H1 (cell line): ENCODE measurements at regions not wholly inside any gene's neighbourhood (a gene's known extent, or its start where the extent isn't known, plus 50 kb on each side); places are given as distances from the start of the nearest gene placed in this dataset.

Source experiments
- CTCF ChIA-PET: fragments of 300-600 bp; sonication (Branson Sonifier 250); formaldehyde crosslinking; loops from one replicate; lab custom pipeline; 2021; ENCODE audit not compliant: partially characterized antibody; lab: Charles Lee
- POLR2A ChIA-PET: fragments of 300-600 bp; sonication (Branson Sonifier 250); formaldehyde crosslinking; loops from one replicate; lab custom pipeline; 2021; ENCODE audit warnings: inconsistent platforms; ENCODE audit not compliant: partially characterized antibody; lab: Charles Lee
- DNase-seq, 2 experiments: peaks; one replicate each; pipeline versions ENCODE4 v3.0.0 to v3.0.0-alpha.2; 2010 to 2022; ENCODE audit warnings: low spot score in 2 of 2, low read depth in 1 of 2, mixed read lengths in 1 of 2
- FAIRE-seq: peaks from 2 replicates; lab custom pipeline; 2011; peaks lifted over from hg19 to GRCh38; lab: Jason Lieb, UNC
- H2AFZ ChIP-seq: 2 replicates; pipeline ENCODE4 v1.8.1; 2012; ENCODE audit warnings: low read length, inconsistent platforms
- H2AK5ac ChIP-seq: 2 replicates; pipeline ENCODE4 v1.6.1; 2013; ENCODE audit warnings: low read depth, low read length
- H2BK120ac ChIP-seq: replicated peaks from 2 replicates; pipeline ENCODE3; 2013; ENCODE audit warnings: low read depth, low read length, inconsistent platforms
- H2BK12ac ChIP-seq: 2 replicates; pipeline ENCODE4 v1.6.1; 2013; ENCODE audit warnings: low read depth, low read length
- H2BK15ac ChIP-seq: 2 replicates; pipeline ENCODE4 v1.6.1; 2013; ENCODE audit warnings: low read length
- H2BK20ac ChIP-seq: 2 replicates; pipeline ENCODE4 v1.6.1; 2013; ENCODE audit warnings: low read length
- H2BK5ac ChIP-seq: 2 replicates; pipeline ENCODE4 v1.6.1; 2013; ENCODE audit warnings: low read depth, low read length
- H3K14ac ChIP-seq: 2 replicates; pipeline ENCODE4 v1.6.1; 2013; ENCODE audit warnings: inconsistent platforms; ENCODE audit not compliant: insufficient read length
- H3K18ac ChIP-seq: 2 replicates; pipeline ENCODE4 v1.6.1; 2013; ENCODE audit warnings: low read length; ENCODE audit errors: extremely low read depth
- H3K23ac ChIP-seq: 2 replicates; pipeline ENCODE4 v1.6.1; 2013; ENCODE audit warnings: inconsistent platforms; ENCODE audit not compliant: insufficient read length
- H3K23me2 ChIP-seq: 2 replicates; pipeline ENCODE4 v1.6.1; 2013; ENCODE audit warnings: low read depth, low read length
- H3K27ac ChIP-seq: 2 replicates; pipeline ENCODE4 v1.6.1; 2011; ENCODE audit warnings: low read depth, low read length, inconsistent platforms
- H3K27me3 ChIP-seq, 4 experiments: replicated peaks in 1 of 4; 1 replicate in 1 of 4; 2 replicates in 3 of 4; pipeline versions ENCODE4 v1.6.1 to v1.8.1; 2011 to 2013; ENCODE audit warnings: low read length in 3 of 4, mild to moderate bottlenecking in 3 of 4, inconsistent platforms in 2 of 4, mixed read lengths in 2 of 4, moderate library complexity in 1 of 4; ENCODE audit not compliant: control insufficient read depth in 3 of 4, insufficient read depth in 3 of 4; ENCODE audit errors: extremely low read depth in 1 of 4
- H3K36me3 ChIP-seq, 4 experiments: 2 replicates each; pipeline versions ENCODE4 v1.6.1 to v1.8.1; 2011 to 2013; ENCODE audit warnings: mild to moderate bottlenecking in 4 of 4, low read length in 3 of 4, moderate library complexity in 2 of 4, control low read depth in 1 of 4, inconsistent platforms in 1 of 4; ENCODE audit not compliant: insufficient read depth in 4 of 4, control insufficient read depth in 2 of 4
- H3K4ac ChIP-seq: replicated peaks from 2 replicates; pipeline ENCODE3; 2013; ENCODE audit warnings: low read length, low read depth, mixed read lengths, inconsistent platforms; ENCODE audit not compliant: insufficient read length
- H3K4me1 ChIP-seq, 4 experiments: replicated peaks in 1 of 4; 1 replicate in 1 of 4; 2 replicates in 3 of 4; pipeline versions ENCODE4 v1.6.1 to v1.8.1; 2011 to 2013; ENCODE audit warnings: low read length in 3 of 4, inconsistent platforms in 2 of 4, mixed read lengths in 1 of 4; ENCODE audit not compliant: insufficient read depth in 4 of 4, control insufficient read depth in 3 of 4
- H3K4me2 ChIP-seq, 2 experiments: 2 replicates each; pipeline versions ENCODE4 v1.6.1 to v1.8.1; 2011 to 2013; ENCODE audit warnings: low read depth in 2 of 2, low read length in 2 of 2, control low read depth in 1 of 2, inconsistent platforms in 1 of 2, mild to moderate bottlenecking in 1 of 2; ENCODE audit not compliant: insufficient read depth in 1 of 2
- H3K4me3 ChIP-seq, 4 experiments: fragments of 200-600, 300-600 bp in 1 of 4; sonication (generic), shearing (Covaris generic), sonication (Bioruptor Twin) in 1 of 4; 2 replicates each; pipeline versions ENCODE4 v1.5.1 to v1.8.1; 2011 to 2016; ENCODE audit warnings: low read length in 4 of 4, low read depth in 3 of 4, control low read depth in 2 of 4, inconsistent platforms in 2 of 4, mild to moderate bottlenecking in 2 of 4, mixed read lengths in 1 of 4, moderate library complexity in 1 of 4; ENCODE audit not compliant: insufficient read depth in 2 of 4; ENCODE audit errors: extremely low read depth in 1 of 4
- H3K56ac ChIP-seq: replicated peaks from 2 replicates; pipeline ENCODE3; 2013; ENCODE audit warnings: low read depth, mild to moderate bottlenecking, mixed read lengths, low read length, inconsistent platforms; ENCODE audit not compliant: insufficient read length
- H3K79me1 ChIP-seq: 2 replicates; pipeline ENCODE4 v1.6.1; 2013; ENCODE audit warnings: low read depth, low read length, control low read depth
- H3K79me2 ChIP-seq, 2 experiments: 2 replicates each; pipeline versions ENCODE4 v1.6.1 to v1.8.1; 2012 to 2013; ENCODE audit warnings: low read length in 2 of 2, mild to moderate bottlenecking in 2 of 2, inconsistent platforms in 1 of 2; ENCODE audit not compliant: insufficient read depth in 2 of 2, control insufficient read depth in 1 of 2
- H3K9ac ChIP-seq, 4 experiments: replicated peaks in 1 of 4; 1 replicate in 1 of 4; 2 replicates in 3 of 4; pipeline versions ENCODE4 v1.6.1 to v1.8.1; 2011 to 2013; ENCODE audit warnings: low read depth in 3 of 4, low read length in 3 of 4, control low read depth in 2 of 4, mild to moderate bottlenecking in 2 of 4, moderate library complexity in 2 of 4, inconsistent platforms in 1 of 4; ENCODE audit errors: extremely low read depth in 1 of 4
- H3K9me3 ChIP-seq, 2 experiments: 2 replicates each; pipeline versions ENCODE4 v1.6.1 to v1.8.1; 2012 to 2013; ENCODE audit warnings: mild to moderate bottlenecking in 2 of 2, moderate library complexity in 2 of 2, control low read depth in 1 of 2, inconsistent platforms in 1 of 2, low read depth in 1 of 2, low read length in 1 of 2, mixed read lengths in 1 of 2; ENCODE audit not compliant: insufficient read depth in 2 of 2
- H4K20me1 ChIP-seq, 2 experiments: replicated peaks in 1 of 2; 2 replicates each; pipeline versions ENCODE3 to v1.8.1; 2011 to 2013; ENCODE audit warnings: inconsistent platforms in 2 of 2, low read length in 2 of 2, mild to moderate bottlenecking in 1 of 2; ENCODE audit not compliant: insufficient read depth in 2 of 2, control insufficient read depth in 1 of 2
- H4K5ac ChIP-seq: 2 replicates; pipeline ENCODE4 v1.6.1; 2013; ENCODE audit warnings: low read length, low read depth, mixed read lengths, inconsistent platforms; ENCODE audit not compliant: insufficient read length
- H4K8ac ChIP-seq: 2 replicates; pipeline ENCODE4 v1.8.0; 2013; ENCODE audit warnings: mild to moderate bottlenecking, moderate library complexity, low read length, inconsistent platforms; ENCODE audit not compliant: insufficient read depth; ENCODE audit errors: extremely low read depth
- H4K91ac ChIP-seq: replicated peaks from 2 replicates; pipeline ENCODE3; 2013; ENCODE audit warnings: low read length, mixed read lengths, inconsistent platforms; ENCODE audit not compliant: insufficient read length
- BRCA1 ChIP-seq: IDR thresholded peaks from 2 replicates; pipeline ENCODE4 v1.6.1; 2012; ENCODE audit warnings: low read depth, low read length, improper control_type of control experiment
- GABPA ChIP-seq: IDR thresholded peaks from 2 replicates; pipeline ENCODE4 v1.6.1; 2011; ENCODE audit warnings: mild to moderate bottlenecking, low read length, moderate library complexity, borderline replicate concordance; ENCODE audit not compliant: insufficient read depth
- HDAC2 ChIP-seq, 2 experiments: fragments of 300-600 bp in 1 of 2; sonication (generic) in 1 of 2; IDR thresholded peaks; 2 replicates each; pipeline ENCODE4 v1.6.1; 2011 to 2012; ENCODE audit warnings: low read depth in 2 of 2, low read length in 2 of 2, mild to moderate bottlenecking in 2 of 2, moderate library complexity in 2 of 2, borderline replicate concordance in 1 of 2, inconsistent platforms in 1 of 2
- JUND ChIP-seq: IDR thresholded peaks from 2 replicates; pipeline ENCODE4 v1.6.1; 2011; ENCODE audit warnings: mild to moderate bottlenecking, improper control_type of control experiment, low read length
- KDM4A ChIP-seq: IDR thresholded peaks from one replicate; pipeline ENCODE4 v1.7.1; 2012; ENCODE audit warnings: low read depth, mild to moderate bottlenecking, moderate library complexity, low read length, inconsistent platforms; ENCODE audit not compliant: severe bottlenecking
- MAFK ChIP-seq: IDR thresholded peaks from 2 replicates; pipeline ENCODE4 v1.6.1; 2012; ENCODE audit warnings: low read depth, mild to moderate bottlenecking, improper control_type of control experiment, low read length
- RFX5 ChIP-seq: IDR thresholded peaks from 2 replicates; pipeline ENCODE4 v1.6.1; 2011; ENCODE audit warnings: low read depth, low read length, improper control_type of control experiment, borderline replicate concordance
- SIRT6 ChIP-seq: IDR thresholded peaks from one replicate; pipeline ENCODE4 v1.7.1; 2012; ENCODE audit warnings: low read length, inconsistent platforms
- TAF1 ChIP-seq: IDR thresholded peaks from 2 replicates; pipeline ENCODE4 v1.6.1; 2011; ENCODE audit warnings: mild to moderate bottlenecking, low read depth, low read length
- ZNF274 ChIP-seq: IDR thresholded peaks from 2 replicates; pipeline ENCODE4 v1.7.0; 2012; ENCODE audit warnings: low read length, borderline replicate concordance; ENCODE audit errors: extremely low read depth
- WGBS, 2 experiments: shearing (Covaris generic) in 1 of 2; methylation state at CpG; one replicate each; pipeline versions ENCODE4 v1.1.6 to v1.1.7; 2013 to 2015; ENCODE audit warnings: low lambda C conversion rate in 2 of 2, mixed read lengths in 2 of 2, inconsistent platforms in 1 of 2, low coverage in 1 of 2, missing lambda C conversion rate in 1 of 2; ENCODE audit not compliant: insufficient replicate concordance in 2 of 2, insufficient coverage in 1 of 2, insufficient read length in 1 of 2; ENCODE audit errors: extremely low coverage in 1 of 2, missing lambda C conversion rate in 1 of 2; 5-methylcytosine and 5-hydroxymethylcytosine counted together
- TF ChIP-seq, protein P1 (sequence below): IDR thresholded peaks from 2 replicates; pipeline ENCODE4 v1.6.1; 2012; ENCODE audit warnings: inconsistent platforms

DNA sequence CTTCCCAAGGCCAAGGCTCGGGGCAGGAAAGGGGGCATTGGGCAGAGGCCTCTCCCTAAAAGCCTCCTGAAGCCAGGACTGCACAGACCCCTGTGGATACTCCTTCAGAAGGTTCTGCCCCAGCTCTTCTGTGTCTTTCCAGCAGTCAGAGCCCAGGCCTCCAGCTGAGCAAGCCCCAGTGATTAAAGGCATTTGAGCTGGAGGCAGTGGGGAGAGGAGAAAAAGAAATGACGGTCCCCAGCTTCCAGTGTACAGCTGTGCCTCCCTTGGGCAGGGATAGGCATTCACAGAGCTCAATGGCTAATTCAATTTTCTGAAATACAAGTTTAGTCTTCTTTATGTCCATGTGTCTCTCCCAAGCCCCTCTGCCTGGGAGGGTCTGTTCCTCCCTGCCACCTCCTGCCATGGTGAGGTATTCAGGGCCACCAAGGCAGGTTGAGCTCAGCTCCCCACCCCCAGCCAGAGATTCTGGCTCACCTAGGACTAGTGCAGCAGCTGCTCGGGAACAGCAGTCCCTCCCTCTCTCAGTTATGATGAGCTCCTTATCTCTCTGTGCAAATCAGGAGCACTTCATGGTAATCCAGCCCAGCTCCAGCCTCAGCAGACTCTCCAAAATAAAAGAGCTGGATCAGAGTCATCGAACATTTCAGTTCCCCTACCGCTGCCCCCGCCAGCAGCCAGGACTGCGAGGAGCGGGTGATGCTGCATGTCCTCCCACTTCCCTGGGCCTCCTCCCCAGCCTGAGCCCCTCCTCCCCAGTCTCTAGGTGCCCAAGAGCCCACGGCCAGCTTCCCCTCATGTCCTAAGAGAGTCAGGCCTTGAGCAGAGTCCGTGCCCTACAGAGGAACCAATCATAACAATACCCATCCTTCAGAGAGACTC, 208.4 kb upstream of the ZC3H12A start:
- Histone ChIP-seq H3K4ac (no peak overlapping the region), H3K27me3 (no peaks in the 10 kb centered on the region; a peak in 2 of 7 replicates), H2AFZ (no peak overlapping the region), H4K91ac (no peak overlapping the region), H3K79me2 (no peaks in the 10 kb centered on the region), H3K4me3 (no peak overlapping the region), H2BK120ac (peak overlapping the region; percentile 77), H3K56ac (no peak overlapping the region), H2BK12ac (0 out of 2 replicates have a peak overlapping the region, but pooled peaks have one; percentile 27), H2BK20ac (peak overlapping the region; percentile 86; the same call in 1 of the 2 replicates), H2BK15ac (peak overlapping the region; percentile 92; the same call in 1 of the 2 replicates), H3K23me2 (no peaks in the 10 kb centered on the region), H3K36me3 (no peaks in the 10 kb centered on the region), H3K18ac (no peak overlapping the region), H3K23ac (no peak overlapping the region), H3K9ac (no peak overlapping the region), H2AK5ac (0 out of 2 replicates have a peak overlapping the region, but pooled peaks have one; percentile 13), H3K27ac (no peak overlapping the region), H4K8ac (no peak overlapping the region), H2BK5ac (no peak overlapping the region), H4K20me1 (no peaks in the 10 kb centered on the region), H3K14ac (no peak overlapping the region), H3K4me1 (peaks cover 0 to 13% (median 5%) of the 10 kb centered on the region in 4 experiments; a peak in 4 of 7 replicates), H3K4me2 (no peak overlapping the region), H3K9me3 (no peaks in the 10 kb centered on the region), H3K79me1 (no peaks in the 10 kb centered on the region), H4K5ac (no peak overlapping the region)
- DNase-seq, result no peak
- ChIA-PET CTCF (interaction anchor here (1.1 to 2.7 kb wide), 8 partner anchors 8 to 168 kb away, joined by 4 to 14 read pairs (median 6); no protein-coding TSS in a partner anchor), POLR2A (interaction anchor here (0.6 to 1.7 kb wide), 3 partner anchors 9 to 877 kb away, joined by 3 to 4 read pairs (median 3); no protein-coding TSS in a partner anchor)
- WGBS, 2 experiments, result 84% methylated on average over 6 of the region's 10 CpGs; no CpG with 5 or more reads in 1 of the 2 experiments
- no peak for FAIRE-seq
- TF ChIP-seq TAF1 (no peak), SIRT6 (no peak), RFX5 (no peak), MAFK (no peak), GABPA (no peak), HDAC2 (IDR thresholded peaks at IDR 0.05; ENCODE audit: borderline replicate concordance in 1 of 2, low read depth in 2 of 2, low read length in 2 of 2) (no peak), ZNF274 (no peak), BRCA1 (no peak), KDM4A (no peak), JUND (no peak)
- TF ChIP-seq, protein P1, sequence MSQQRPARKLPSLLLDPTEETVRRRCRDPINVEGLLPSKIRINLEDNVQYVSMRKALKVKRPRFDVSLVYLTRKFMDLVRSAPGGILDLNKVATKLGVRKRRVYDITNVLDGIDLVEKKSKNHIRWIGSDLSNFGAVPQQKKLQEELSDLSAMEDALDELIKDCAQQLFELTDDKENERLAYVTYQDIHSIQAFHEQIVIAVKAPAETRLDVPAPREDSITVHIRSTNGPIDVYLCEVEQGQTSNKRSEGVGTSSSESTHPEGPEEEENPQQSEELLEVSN, result no peak
